C4-2B (cell line): ENCODE measurements at regions not wholly inside any gene's neighbourhood (a gene's known extent, or its start where the extent isn't known, plus 50 kb on each side); places are given as distances from the start of the nearest gene placed in this dataset.

Source experiments
- H3K27ac ChIP-seq: fragments of 450-650 bp; 2 replicates; pipeline ENCODE4 v1.5.1; 2017
- ZFX ChIP-seq: fragments of 450-650 bp; IDR thresholded peaks from 2 replicates; pipeline ENCODE4 v1.6.1; 2017
- TF ChIP-seq, protein P1 (sequence below): fragments of 450-650 bp; conservative IDR thresholded peaks from 2 replicates; pipeline ENCODE4 v1.5.1; 2017; ENCODE audit warnings: mild to moderate bottlenecking

DNA sequence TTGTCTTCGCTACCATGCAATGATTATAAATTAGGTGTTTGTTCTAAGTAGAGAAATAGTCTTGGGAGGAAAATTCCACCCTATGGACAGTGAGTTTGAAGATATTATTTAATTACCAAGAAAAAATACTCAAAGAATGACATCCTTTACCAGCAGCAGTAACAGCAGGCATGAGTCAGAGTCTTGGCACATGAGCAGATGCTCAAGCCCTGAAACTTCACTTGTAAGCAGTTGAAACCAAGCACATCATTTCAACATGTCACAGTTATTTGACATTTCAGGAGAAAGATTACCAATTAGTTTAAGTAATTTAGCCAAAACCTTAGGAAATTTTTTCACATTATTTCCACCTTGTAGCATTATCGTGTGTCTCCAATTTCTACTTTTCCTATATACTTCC is 99.2 kb downstream of the C12orf50 start:
- TF ChIP-seq, protein P1, sequence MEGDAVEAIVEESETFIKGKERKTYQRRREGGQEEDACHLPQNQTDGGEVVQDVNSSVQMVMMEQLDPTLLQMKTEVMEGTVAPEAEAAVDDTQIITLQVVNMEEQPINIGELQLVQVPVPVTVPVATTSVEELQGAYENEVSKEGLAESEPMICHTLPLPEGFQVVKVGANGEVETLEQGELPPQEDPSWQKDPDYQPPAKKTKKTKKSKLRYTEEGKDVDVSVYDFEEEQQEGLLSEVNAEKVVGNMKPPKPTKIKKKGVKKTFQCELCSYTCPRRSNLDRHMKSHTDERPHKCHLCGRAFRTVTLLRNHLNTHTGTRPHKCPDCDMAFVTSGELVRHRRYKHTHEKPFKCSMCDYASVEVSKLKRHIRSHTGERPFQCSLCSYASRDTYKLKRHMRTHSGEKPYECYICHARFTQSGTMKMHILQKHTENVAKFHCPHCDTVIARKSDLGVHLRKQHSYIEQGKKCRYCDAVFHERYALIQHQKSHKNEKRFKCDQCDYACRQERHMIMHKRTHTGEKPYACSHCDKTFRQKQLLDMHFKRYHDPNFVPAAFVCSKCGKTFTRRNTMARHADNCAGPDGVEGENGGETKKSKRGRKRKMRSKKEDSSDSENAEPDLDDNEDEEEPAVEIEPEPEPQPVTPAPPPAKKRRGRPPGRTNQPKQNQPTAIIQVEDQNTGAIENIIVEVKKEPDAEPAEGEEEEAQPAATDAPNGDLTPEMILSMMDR: no peak
- no peak for TF ChIP-seq ZFX
- no peak overlapping the region for H3K27ac ChIP-seq

DNA sequence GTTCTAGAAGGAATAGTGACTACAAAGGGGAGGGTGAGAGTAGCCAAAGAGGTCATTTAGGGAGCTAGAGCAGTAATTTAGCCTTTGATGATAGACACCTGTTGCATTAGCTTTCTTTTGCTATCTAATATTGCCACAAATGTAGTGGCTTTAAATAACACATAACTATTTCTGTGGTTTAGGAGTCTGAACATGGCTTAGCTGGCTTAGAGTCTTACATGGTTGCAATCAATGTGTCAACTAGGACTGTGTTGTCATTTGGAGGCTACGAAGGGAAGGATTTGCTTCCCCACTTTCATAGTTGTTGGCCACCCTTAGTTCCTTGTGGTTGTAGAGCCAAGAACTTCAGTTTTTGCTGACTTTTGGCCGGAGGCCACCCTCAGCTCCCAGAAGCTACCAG is 99.9 kb downstream of the C12orf50 start:
- no peak overlapping the region for H3K27ac ChIP-seq
- TF ChIP-seq ZFX: no peak

DNA sequence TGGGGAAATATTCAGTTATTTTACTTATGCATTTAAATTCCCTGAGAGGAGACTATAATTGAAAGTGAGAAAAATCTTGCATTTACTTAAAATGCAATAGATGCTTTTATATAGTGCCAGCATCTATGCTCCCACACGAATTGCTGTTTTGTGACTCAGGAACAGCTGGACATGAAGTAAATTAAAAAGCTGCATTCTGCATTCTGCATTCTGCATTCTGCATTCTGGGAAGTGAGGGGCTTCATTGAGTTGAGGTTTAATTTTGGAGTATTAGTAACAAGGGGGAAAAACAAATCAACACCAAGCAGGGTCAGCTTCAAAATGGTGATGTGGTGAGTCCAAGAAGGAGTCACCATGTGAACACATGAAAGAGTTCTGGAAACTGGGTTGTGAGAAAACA is 101.2 kb downstream of the C12orf50 start:
- H3K27ac ChIP-seq: no peak overlapping the region
- no peak for TF ChIP-seq ZFX
- TF ChIP-seq, protein P1: no peak

GRCh38 chr12:87925021-87925420 is 104.2 kb downstream of the C12orf50 start:
- TF ChIP-seq, protein P1: no peak
- TF ChIP-seq ZFX: no peak

DNA sequence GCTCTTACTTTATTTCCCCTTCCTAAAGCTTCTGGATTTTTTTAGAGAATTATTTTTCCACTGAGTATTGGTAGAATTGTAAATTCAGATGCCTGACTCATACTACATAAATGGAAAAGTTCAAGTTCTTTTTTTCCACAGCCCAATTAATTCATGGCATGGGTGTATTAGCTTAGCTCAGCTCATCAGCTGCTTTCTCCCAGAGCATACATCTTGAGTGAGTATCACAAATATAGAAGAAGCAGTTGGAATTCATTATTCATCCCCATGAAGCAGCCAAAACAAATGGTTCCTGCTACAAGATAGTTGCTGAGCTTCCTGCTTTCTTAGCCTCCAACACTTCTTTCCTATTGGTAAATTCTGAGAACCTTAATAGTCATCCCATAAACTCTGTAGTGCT is 105.1 kb downstream of the C12orf50 start:
- no peak overlapping the region for H3K27ac ChIP-seq
- TF ChIP-seq ZFX: no peak
- TF ChIP-seq, protein P1: no peak

More at GRCh38 chr12:87925021-87925420, 104.2 kb downstream of the C12orf50 start:
- H3K27ac ChIP-seq: no peak overlapping the region

DNA sequence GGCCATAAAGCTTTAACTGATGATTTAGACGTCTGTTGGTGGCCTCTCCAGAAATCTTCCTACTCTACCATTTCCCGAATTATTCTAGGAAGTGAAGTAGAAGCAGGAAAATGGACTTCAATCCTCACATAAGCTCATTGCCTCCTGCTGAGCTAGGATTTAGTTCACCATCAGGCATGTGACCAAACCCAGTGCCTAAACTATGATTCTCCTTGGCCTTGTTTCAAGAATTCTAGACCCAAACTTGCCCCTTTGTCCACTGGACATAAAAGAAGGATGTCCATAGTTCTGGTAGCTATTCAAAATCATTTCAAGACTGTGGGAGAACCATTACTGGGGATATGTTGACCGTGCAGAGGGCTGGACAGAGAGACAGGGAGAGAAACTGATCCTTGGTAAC is 105.8 kb downstream of the C12orf50 start:
- TF ChIP-seq, protein P1: no peak
- no peak for TF ChIP-seq ZFX
- H3K27ac ChIP-seq: no peak overlapping the region

DNA sequence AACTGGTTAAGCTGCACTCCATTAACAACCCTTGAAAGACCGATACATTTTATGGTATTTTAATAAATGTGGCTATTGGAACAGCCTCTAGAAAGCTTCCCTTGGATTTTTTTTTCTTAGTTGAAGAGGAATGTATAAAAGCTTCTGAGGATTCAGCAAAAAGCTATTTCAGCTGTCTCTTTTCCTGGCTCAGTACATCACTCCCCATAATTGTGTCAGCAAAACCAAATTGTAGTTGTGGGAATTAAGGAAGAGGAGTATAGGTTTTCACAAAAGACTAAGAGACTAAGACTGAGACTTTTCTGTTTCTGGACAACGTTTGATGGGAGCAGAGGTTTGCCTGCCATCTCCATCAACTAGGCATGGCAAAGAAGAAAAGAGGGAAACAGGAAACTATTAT is 106.5 kb downstream of the C12orf50 start:
- no peak overlapping the region for H3K27ac ChIP-seq
- no peak for TF ChIP-seq ZFX
- TF ChIP-seq, protein P1: no peak

DNA sequence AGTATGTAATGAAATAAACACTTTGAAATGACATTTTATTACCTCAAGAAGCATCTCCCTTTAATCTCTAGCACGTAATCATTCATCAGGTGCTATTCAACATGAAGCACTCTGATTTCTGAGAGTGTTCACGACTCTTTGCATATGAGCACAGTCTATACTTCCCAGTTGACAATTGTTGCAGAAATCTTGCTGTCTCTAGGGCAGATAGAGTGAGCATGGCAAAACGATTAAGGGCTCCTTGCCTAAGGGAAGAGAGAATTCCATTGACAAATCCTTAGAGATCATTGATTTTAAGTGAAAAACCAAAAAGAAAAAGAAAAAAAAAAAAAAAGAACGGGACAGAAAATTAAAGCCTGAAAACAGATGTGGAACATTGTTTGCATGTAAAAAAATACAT is 107.6 kb downstream of the C12orf50 start:
- TF ChIP-seq, protein P1: no peak
- no peak for TF ChIP-seq ZFX
- H3K27ac ChIP-seq: no peak overlapping the region
